Mesendoderm (in vitro differentiated cells): ENCODE measurements at regions not wholly inside any gene's neighbourhood (a gene's known extent, or its start where the extent isn't known, plus 50 kb on each side); places are given as distances from the start of the nearest gene placed in this dataset.

Source experiments
- DNase-seq: peaks from one replicate; pipeline ENCODE4 v3.0.0; 2013
- H2AK5ac ChIP-seq: 2 replicates; pipeline ENCODE4 v1.6.1; 2013; ENCODE audit warnings: low read length, inconsistent platforms
- H2BK120ac ChIP-seq: 2 replicates; pipeline ENCODE4 v1.6.1; 2013; ENCODE audit warnings: low read depth, mild to moderate bottlenecking, low read length, moderate library complexity, mixed read lengths
- H2BK15ac ChIP-seq: replicated peaks from 2 replicates; pipeline ENCODE4 v1.6.1; 2013; ENCODE audit warnings: low read depth, mild to moderate bottlenecking, moderate library complexity
- H2BK5ac ChIP-seq: 2 replicates; pipeline ENCODE4 v1.6.1; 2013; ENCODE audit warnings: low read length, inconsistent platforms
- H3K18ac ChIP-seq: 2 replicates; pipeline ENCODE4 v1.6.1; 2013; ENCODE audit warnings: mild to moderate bottlenecking, low read length, mixed read lengths
- H3K23ac ChIP-seq: one replicate; pipeline ENCODE4 v1.6.1; 2013; ENCODE audit warnings: low read length
- H3K27ac ChIP-seq: 2 replicates; pipeline ENCODE4 v1.5.1; 2013; ENCODE audit warnings: low read depth, mild to moderate bottlenecking, inconsistent platforms, low read length, moderate library complexity
- H3K27me3 ChIP-seq: 2 replicates; pipeline ENCODE4 v1.6.1; 2013; ENCODE audit warnings: low read length, control low read depth, mild to moderate bottlenecking, inconsistent platforms; ENCODE audit not compliant: insufficient read depth, poor library complexity
- H3K36me3 ChIP-seq: 2 replicates; pipeline ENCODE4 v1.6.1; 2013; ENCODE audit warnings: low read length, inconsistent platforms; ENCODE audit not compliant: control insufficient read depth, insufficient read depth
- H3K4ac ChIP-seq: one replicate; pipeline ENCODE4 v1.6.1; 2013; ENCODE audit warnings: low read depth, mild to moderate bottlenecking, low read length, moderate library complexity
- H3K4me1 ChIP-seq: 2 replicates; pipeline ENCODE4 v1.6.1; 2013; ENCODE audit warnings: low read depth, low read length, inconsistent platforms; ENCODE audit not compliant: control insufficient read depth
- H3K4me2 ChIP-seq: 2 replicates; pipeline ENCODE4 v1.6.1; 2013; ENCODE audit warnings: low read length
- H3K4me3 ChIP-seq: 2 replicates; pipeline ENCODE4 v1.5.1; 2013; ENCODE audit warnings: mild to moderate bottlenecking, low read length
- H3K56ac ChIP-seq: one replicate; pipeline ENCODE4 v1.6.1; 2013; ENCODE audit warnings: low read length
- H3K79me1 ChIP-seq: 2 replicates; pipeline ENCODE4 v1.6.1; 2013; ENCODE audit warnings: low read length, inconsistent platforms
- H3K79me2 ChIP-seq: 2 replicates; pipeline ENCODE4 v1.6.1; 2013; ENCODE audit warnings: mild to moderate bottlenecking, low read length; ENCODE audit not compliant: control insufficient read depth, insufficient read depth
- H3K9ac ChIP-seq: 2 replicates; pipeline ENCODE4 v1.6.1; 2013; ENCODE audit warnings: low read length, inconsistent platforms
- H4K5ac ChIP-seq: one replicate; pipeline ENCODE4 v1.6.1; 2013; ENCODE audit warnings: low read length
- H4K8ac ChIP-seq: one replicate; pipeline ENCODE4 v1.6.1; 2013; ENCODE audit warnings: low read depth, mild to moderate bottlenecking, control low read depth, low read length, moderate library complexity
- WGBS: extraction: QIAGEN DNeasy Blood & Tissue Kit; methylation state at CpG from one replicate; pipeline ENCODE4 v1.1.7; 2013; ENCODE audit warnings: low lambda C conversion rate, missing lambda C conversion rate; ENCODE audit not compliant: insufficient coverage; ENCODE audit errors: extremely low coverage; 5-methylcytosine and 5-hydroxymethylcytosine counted together

DNA sequence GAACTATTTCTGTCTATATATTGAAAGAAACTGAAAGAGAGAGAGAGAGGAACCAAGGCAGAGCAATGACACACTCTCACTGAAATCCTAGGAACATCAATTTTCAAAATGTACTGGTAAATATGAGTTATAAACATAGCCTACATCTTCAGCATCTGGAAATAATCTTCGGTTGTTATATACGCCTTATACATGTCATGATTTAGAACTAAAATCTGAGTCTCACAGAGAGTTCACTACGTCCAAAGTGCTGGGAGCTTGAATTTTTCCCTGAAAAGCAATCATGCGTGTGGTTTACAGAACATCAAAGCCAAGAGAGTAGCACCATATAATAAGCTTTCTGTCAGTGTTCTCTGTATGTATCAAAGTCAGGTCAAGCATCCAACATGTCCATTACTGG lies 420.0 kb upstream of the CBLB start:
- H3K79me1 ChIP-seq: no peaks in the 10 kb centered on the region
- WGBS: no CpG with 5 or more reads among the region's 4 CpGs

DNA sequence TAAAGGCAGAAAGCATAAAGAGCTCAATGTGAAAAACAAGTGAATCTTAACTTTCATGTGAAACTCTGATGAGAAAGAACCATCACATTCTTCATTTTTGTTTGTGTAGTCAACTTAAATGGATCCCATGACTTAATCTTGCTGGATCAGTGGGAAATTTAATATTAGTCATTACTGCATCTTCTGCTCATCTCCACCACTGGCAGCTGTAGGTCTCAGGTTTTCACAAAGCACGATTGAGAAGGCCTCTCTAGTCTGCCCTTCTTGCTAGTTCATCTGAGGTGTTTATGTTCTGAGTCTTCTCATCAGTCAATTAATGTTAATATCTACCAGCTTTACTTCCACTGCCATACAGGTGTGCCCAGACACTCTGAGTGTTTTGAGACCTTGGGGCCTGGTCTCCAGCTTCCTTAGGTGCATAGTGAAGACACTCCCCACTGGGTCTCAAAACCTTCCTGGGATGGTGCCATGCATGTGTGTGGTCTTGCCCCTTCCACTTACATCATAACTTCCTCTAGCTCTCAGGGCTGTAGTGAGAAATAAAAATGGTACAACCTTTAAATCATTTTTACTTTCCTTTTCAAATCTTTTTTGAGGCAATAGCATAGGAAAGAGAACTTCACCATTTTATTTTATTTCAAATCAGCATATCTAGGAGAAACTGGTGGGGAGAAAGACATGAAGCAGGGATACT lies 421.6 kb upstream of the CBLB start:
- Histone ChIP-seq H2BK120ac (no peak overlapping the region), H4K5ac (no peak overlapping the region), H2AK5ac (no peak overlapping the region), H3K79me2 (no peaks in the 10 kb centered on the region), H3K4me2 (no peak overlapping the region), H4K8ac (no peak overlapping the region), H3K56ac (no peak overlapping the region), H3K79me1 (no peaks in the 10 kb centered on the region), H2BK5ac (no peak overlapping the region), H2BK15ac (no peak overlapping the region), H3K4me3 (no peak overlapping the region), H3K9ac (no peak overlapping the region), H3K18ac (no peak overlapping the region), H3K27ac (no peak overlapping the region), H3K36me3 (no peaks in the 10 kb centered on the region), H3K23ac (no peak overlapping the region), H3K4ac (no peak overlapping the region), H3K27me3 (no peaks in the 10 kb centered on the region), H3K4me1 (no peaks in the 10 kb centered on the region)
- no CpG with 5 or more reads among the region's 1 CpG for WGBS
- no peak for DNase-seq

More for the DNA sequence above, 420.0 kb upstream of the CBLB start:
- H3K4me1 ChIP-seq: no peaks in the 10 kb centered on the region
- no peak overlapping the region for H4K5ac ChIP-seq
- DNase-seq: no peak
- no peak overlapping the region for H3K4me3 ChIP-seq
- no peaks in the 10 kb centered on the region for H3K36me3 ChIP-seq
- no peak overlapping the region for H3K4me2 ChIP-seq
- H3K27me3 ChIP-seq: no peaks in the 10 kb centered on the region
- no peak overlapping the region for H2AK5ac ChIP-seq
- H2BK120ac ChIP-seq: no peak overlapping the region
- H3K56ac ChIP-seq: no peak overlapping the region
- H3K79me2 ChIP-seq: no peaks in the 10 kb centered on the region
- no peak overlapping the region for H4K8ac ChIP-seq
- no peak overlapping the region for H3K4ac ChIP-seq
- H3K23ac ChIP-seq: no peak overlapping the region
- H2BK15ac ChIP-seq: no peak overlapping the region
- H2BK5ac ChIP-seq: no peak overlapping the region
- no peak overlapping the region for H3K9ac ChIP-seq
- no peak overlapping the region for H3K18ac ChIP-seq
- no peak overlapping the region for H3K27ac ChIP-seq

DNA sequence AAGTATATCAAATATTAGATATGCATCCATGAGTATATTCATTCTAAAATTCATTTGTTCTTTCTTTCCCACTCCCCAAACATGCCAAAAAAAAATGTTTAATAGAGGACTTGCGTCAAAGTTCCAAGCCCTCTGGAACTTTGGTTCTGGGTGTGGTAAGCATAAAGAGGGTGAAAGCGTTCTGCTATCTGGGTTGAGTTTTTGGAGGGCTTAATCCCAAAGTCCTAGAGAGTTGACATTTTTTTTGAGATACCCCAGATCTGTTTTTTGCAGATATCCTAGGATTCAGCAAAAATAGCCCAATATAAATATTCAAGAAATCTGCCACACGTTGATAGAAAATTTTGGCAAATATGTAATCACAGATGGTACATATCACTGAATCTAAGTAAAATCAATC lies 424.3 kb upstream of the CBLB start:
- no peak overlapping the region for H3K27ac ChIP-seq

DNA sequence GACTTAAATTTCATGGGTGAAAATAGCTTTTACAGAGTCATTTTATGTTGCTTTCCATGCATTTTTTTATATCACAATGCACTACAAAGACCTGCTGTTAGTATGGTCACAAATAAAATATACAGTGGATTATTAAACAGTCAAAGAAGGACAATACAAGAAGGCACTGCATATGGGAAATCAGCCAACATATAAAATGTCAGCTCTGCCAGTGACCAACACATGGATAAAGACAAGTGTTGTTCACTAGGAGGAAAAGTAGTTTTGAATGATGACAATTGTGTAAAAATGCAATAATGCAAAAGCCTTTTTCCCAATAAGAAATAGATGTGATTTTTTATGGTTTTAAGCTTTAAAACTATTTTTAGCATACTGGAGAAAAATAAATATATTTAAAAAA lies 425.3 kb upstream of the CBLB start:
- no peak for DNase-seq
- Histone ChIP-seq H2BK5ac (no peak overlapping the region), H4K5ac (no peak overlapping the region), H3K4ac (no peak overlapping the region), H2AK5ac (no peak overlapping the region), H3K27me3 (no peaks in the 10 kb centered on the region), H3K79me2 (no peaks in the 10 kb centered on the region), H3K4me3 (no peak overlapping the region), H4K8ac (no peak overlapping the region), H2BK120ac (no peak overlapping the region), H3K9ac (no peak overlapping the region), H3K18ac (no peak overlapping the region), H3K23ac (no peak overlapping the region), H3K36me3 (no peaks in the 10 kb centered on the region), H3K79me1 (no peaks in the 10 kb centered on the region), H3K56ac (no peak overlapping the region), H3K27ac (no peak overlapping the region), H3K4me1 (no peaks in the 10 kb centered on the region), H2BK15ac (no peak overlapping the region), H3K4me2 (no peak overlapping the region)

More for the DNA sequence above, 424.3 kb upstream of the CBLB start:
- Histone ChIP-seq H3K79me1 (no peaks in the 10 kb centered on the region), H3K18ac (no peak overlapping the region), H3K23ac (no peak overlapping the region), H3K4me1 (no peaks in the 10 kb centered on the region), H4K8ac (no peak overlapping the region), H3K56ac (no peak overlapping the region), H3K36me3 (no peaks in the 10 kb centered on the region), H3K27me3 (no peaks in the 10 kb centered on the region), H2BK120ac (no peak overlapping the region), H3K79me2 (no peaks in the 10 kb centered on the region), H2BK15ac (no peak overlapping the region), H3K9ac (no peak overlapping the region), H3K4me2 (no peak overlapping the region), H3K4ac (no peak overlapping the region), H3K4me3 (no peak overlapping the region), H2BK5ac (no peak overlapping the region), H4K5ac (no peak overlapping the region), H2AK5ac (no peak overlapping the region)
- no peak for DNase-seq
- WGBS: no CpG with 5 or more reads among the region's 3 CpGs

DNA sequence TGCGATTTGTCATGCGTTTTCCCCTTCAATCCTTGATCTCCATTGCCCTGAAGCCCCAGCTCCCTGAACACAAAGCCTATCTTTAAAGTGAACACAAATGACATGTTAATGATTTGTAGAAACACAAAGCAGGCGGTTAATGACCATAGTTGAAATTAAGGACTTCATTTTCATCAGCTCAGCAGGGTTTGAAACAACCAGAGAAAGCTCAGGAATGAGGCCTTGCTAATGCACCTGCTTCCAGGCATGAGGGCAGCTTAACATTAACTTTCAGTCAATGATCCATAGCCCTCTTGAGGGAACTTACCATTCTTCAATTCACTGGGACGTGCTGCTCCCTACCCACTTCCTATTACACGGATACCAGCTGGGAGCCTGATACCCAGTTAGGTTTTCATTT lies 427.2 kb upstream of the CBLB start:
- no peak overlapping the region for H3K18ac ChIP-seq
- no peaks in the 10 kb centered on the region for H3K79me2 ChIP-seq
- H3K4me2 ChIP-seq: no peak overlapping the region
- H3K36me3 ChIP-seq: no peaks in the 10 kb centered on the region
- no peaks in the 10 kb centered on the region for H3K79me1 ChIP-seq
- no peak overlapping the region for H3K23ac ChIP-seq
- H2BK15ac ChIP-seq: no peak overlapping the region
- no peak overlapping the region for H3K27ac ChIP-seq
- H2BK120ac ChIP-seq: no peak overlapping the region
- no peak overlapping the region for H3K9ac ChIP-seq
- H3K27me3 ChIP-seq: no peaks in the 10 kb centered on the region
- no peak overlapping the region for H3K4me3 ChIP-seq
- no peak overlapping the region for H4K8ac ChIP-seq
- no peak overlapping the region for H2AK5ac ChIP-seq
- no peak overlapping the region for H2BK5ac ChIP-seq
- H3K4me1 ChIP-seq: no peaks in the 10 kb centered on the region
- no peak overlapping the region for H4K5ac ChIP-seq
- no CpG with 5 or more reads among the region's 5 CpGs for WGBS
- no peak overlapping the region for H3K56ac ChIP-seq
- H3K4ac ChIP-seq: no peak overlapping the region
- DNase-seq: no peak
